A549 (cell line): ENCODE measurements at regions not wholly inside any gene's neighbourhood (a gene's known extent, or its start where the extent isn't known, plus 50 kb on each side); places are given as distances from the start of the nearest gene placed in this dataset.
"Not testable (repeated sequence)": the region's sequence is repeated elsewhere in the genome, so short reads cannot be mapped to it uniquely, and the experiment has no call there.

ENCODE experiments used
- ATAC-seq, 2 experiments: fragments of 200-7000 bp in 1 of 2; fragments of >200 bp in 1 of 2; cut with Nextera tagmentation in 1 of 2; cut with Tn5 transposase in 1 of 2; 3 replicates each; pipeline versions ENCODE4 v1.8.0 to v1.9.1; 2018 to 2020; ENCODE audit warnings: mild to moderate bottlenecking in 1 of 2, moderate library complexity in 1 of 2
- CTCF ChIA-PET: fragments of 300-600 bp; sonication (Branson Sonifier 250); formaldehyde crosslinking; extraction: SDS; loops from one replicate; lab custom pipeline; 2021; ENCODE audit warnings: antibody characterized with exemption, inconsistent platforms; lab: Yijun Ruan, JAX
- POLR2A ChIA-PET: fragments of 350-600 bp; formaldehyde crosslinking; extraction: SDS; loops from one replicate; lab custom pipeline; 2021; ENCODE audit warnings: antibody characterized with exemption, inconsistent platforms; lab: Yijun Ruan, JAX
- DNase-seq, 2 experiments: peaks; one replicate each; pipeline versions ENCODE4 v3.0.0 to v3.0.0-alpha.2; 2011 to 2016; ENCODE audit warnings: low read depth in 1 of 2, low spot score in 1 of 2
- FAIRE-seq: peaks from 2 replicates; lab custom pipeline; 2011; peaks lifted over from hg19 to GRCh38; lab: Jason Lieb, UNC
- H3K27ac ChIP-seq, 2 experiments: fragments of >200 bp; sonication (Bioruptor Twin); formaldehyde crosslinking; 3 replicates each; pipeline ENCODE4 v1.5.1; 2016 to 2017
- H3K4me1 ChIP-seq: fragments of >200 bp; sonication (Bioruptor Twin); formaldehyde crosslinking; 3 replicates; pipeline ENCODE4 v1.6.1; 2016
- H3K4me2 ChIP-seq: fragments of >200 bp; sonication (Bioruptor Twin); formaldehyde crosslinking; 3 replicates; pipeline ENCODE4 v1.6.1; 2016
- H3K4me3 ChIP-seq: fragments of >200 bp; sonication (Bioruptor Twin); formaldehyde crosslinking; 3 replicates; pipeline ENCODE4 v1.5.1; 2016
- H3K9me3 ChIP-seq: fragments of >200 bp; sonication (Bioruptor Twin); formaldehyde crosslinking; 3 replicates; pipeline ENCODE4 v1.6.1; 2016
- CBX8 ChIP-seq: fragments of 200-600 bp; sonication (generic); IDR thresholded peaks from 2 replicates; pipeline ENCODE4 v1.6.1; 2016
- CHD2 ChIP-seq: fragments of 150-350 bp; IDR thresholded peaks from 2 replicates; pipeline ENCODE4 v1.6.1; 2014; ENCODE audit warnings: low read length; ENCODE audit not compliant: partially characterized antibody
- E2F6 ChIP-seq: IDR thresholded peaks from 2 replicates; pipeline ENCODE4 v1.6.1; 2012; ENCODE audit warnings: low read depth, borderline replicate concordance
- EHF ChIP-seq: fragments of 250-450 bp; sonication (Bioruptor Pico); IDR thresholded peaks from 2 replicates; pipeline ENCODE4 v1.5.0; 2020; ENCODE audit warnings: mild to moderate bottlenecking
- EP300 ChIP-seq, 2 experiments: fragments of >200 bp; sonication (Bioruptor Twin); formaldehyde crosslinking; IDR thresholded peaks; 2 replicates in 1 of 2; 3 replicates in 1 of 2; pipeline ENCODE4 v1.6.1; 2016 to 2017
- FOSB ChIP-seq: fragments of 250-450 bp; sonication (Bioruptor Pico); IDR thresholded peaks from 2 replicates; pipeline ENCODE4 v1.5.0; 2020; ENCODE audit warnings: mild to moderate bottlenecking, moderate library complexity
- HDAC2 ChIP-seq: fragments of 200-600 bp; sonication (generic); IDR thresholded peaks from 2 replicates; pipeline ENCODE4 v1.6.1; 2016
- HEYL ChIP-seq: fragments of 250-450 bp; sonication (Bioruptor Pico); IDR thresholded peaks from 2 replicates; pipeline ENCODE4 v1.8.0; 2021; ENCODE audit warnings: mild to moderate bottlenecking, moderate library complexity
- HMGXB4 ChIP-seq: fragments of 250-450 bp; sonication (Bioruptor Pico); IDR thresholded peaks from 2 replicates; pipeline ENCODE4 v1.5.0; 2021; ENCODE audit warnings: mild to moderate bottlenecking, moderate library complexity, borderline replicate concordance
- HOXB5 ChIP-seq: fragments of 250-450 bp; sonication (Bioruptor Pico); IDR thresholded peaks from 2 replicates; pipeline ENCODE4 v1.5.0; 2020; ENCODE audit warnings: mild to moderate bottlenecking, moderate library complexity
- JUNB ChIP-seq: fragments of >200 bp; sonication (Bioruptor Twin); formaldehyde crosslinking; IDR thresholded peaks from 2 replicates; pipeline ENCODE4 v1.6.1; 2016
- KDM5A ChIP-seq: fragments of 200-600 bp; sonication (generic); IDR thresholded peaks from 2 replicates; pipeline ENCODE4 v1.6.1; 2016; ENCODE audit warnings: antibody characterized with exemption, mild to moderate bottlenecking
- MAFK ChIP-seq: fragments of 450-650 bp; IDR thresholded peaks from 2 replicates; pipeline ENCODE4 v1.6.1; 2014; ENCODE audit not compliant: partially characterized antibody
- MYC ChIP-seq: IDR thresholded peaks from 2 replicates; pipeline ENCODE4 v1.6.1; 2012; ENCODE audit warnings: mild to moderate bottlenecking, inconsistent platforms, low read length, improper control_type of control experiment, borderline replicate concordance
- NFE2L2 ChIP-seq: fragments of 150-350 bp; conservative IDR thresholded peaks from 2 replicates; pipeline ENCODE4 v1.6.1; 2014; ENCODE audit warnings: low read length
- NR3C1 ChIP-seq: fragments of >200 bp; sonication (Bioruptor Twin); formaldehyde crosslinking; IDR thresholded peaks from 3 replicates; pipeline ENCODE4 v1.6.1; 2017
- RCOR1 ChIP-seq: fragments of 150-350 bp; IDR thresholded peaks from 2 replicates; pipeline ENCODE4 v1.6.1; 2014; ENCODE audit warnings: antibody characterized with exemption, low read length, low read depth
- TFCP2L1 ChIP-seq: fragments of 250-450 bp; sonication (Bioruptor Pico); IDR thresholded peaks from 2 replicates; pipeline ENCODE4 v1.5.0; 2021; ENCODE audit warnings: mild to moderate bottlenecking
- ZC3H11A ChIP-seq: fragments of 450-650 bp; IDR thresholded peaks from 2 replicates; pipeline ENCODE4 v1.6.1; 2014; ENCODE audit warnings: antibody characterized with exemption, mild to moderate bottlenecking
- ZFP36 ChIP-seq: fragments of 450-650 bp; IDR thresholded peaks from 2 replicates; pipeline ENCODE4 v1.6.1; 2014; ENCODE audit warnings: borderline replicate concordance; ENCODE audit not compliant: partially characterized antibody
- ZNF302 ChIP-seq: fragments of 250-450 bp; sonication (Bioruptor Pico); IDR thresholded peaks from 2 replicates; pipeline ENCODE4 v1.9.0; 2021; ENCODE audit warnings: inconsistent platforms, mild to moderate bottlenecking, moderate library complexity
- WGBS: methylation state at CpG from one replicate; pipeline ENCODE4 v1.1.6; 2017; ENCODE audit errors: missing lambda C conversion rate; 5-methylcytosine and 5-hydroxymethylcytosine counted together

GRCh38 chr3:13186435-13186815, 113.2 kb upstream of the IQSEC1 start:
- TF ChIP-seq KDM5A (no peak), MAFK (peak; percentile 11)
- DNase-seq (no peak), FAIRE-seq (no peak), ATAC-seq (no peak)
- POLR2A ChIA-PET, result no interaction called here
- WGBS, result 73% methylated on average over 9 of the region's 9 CpGs
- no peak overlapping the region for H3K4me3 ChIP-seq
- no peak overlapping the region for H3K27ac ChIP-seq
- no peak overlapping the region for H3K4me2 ChIP-seq
- no peaks in the 10 kb centered on the region for H3K4me1 ChIP-seq
- CTCF ChIA-PET, result interaction anchor here (0.6 kb wide), 1 partner anchor 23 kb away, joined by 3 read pairs; no protein-coding TSS in a partner anchor
- H3K9me3 ChIP-seq, result peaks cover 6% of the 10 kb centered on the region; the same call in 1 of the 3 replicates

- DNase-seq (no peak), ATAC-seq (no peak), FAIRE-seq (no peak)
- 63% methylated on average over 6 of the region's 7 CpGs for whole genome bisulfite sequencing
- TF ChIP-seq JUNB (no peak), ZC3H11A (no peak), HDAC2 (no peak), ZNF302 (CRISPR knock-in tag) (no peak), ZFP36 (no peak), EP300 (IDR thresholded peaks at IDR 0.05) (no peak), CHD2 (no peak), NR3C1 (no peak), TFCP2L1 (CRISPR knock-in tag) (no peak), E2F6 (no peak), HMGXB4 (no peak), CBX8 (no peak), HOXB5 (no peak), MAFK (no peak), MYC (no peak), FOSB (CRISPR knock-in tag) (no peak), HEYL (CRISPR knock-in tag) (no peak), EHF (CRISPR knock-in tag) (no peak), NFE2L2 (no peak), RCOR1 (no peak)
- no peak overlapping the region for H3K27ac ChIP-seq
- no peak overlapping the region for H3K4me3 ChIP-seq
- ChIA-PET POLR2A (no interaction called here), CTCF (interaction anchor here (0.6 to 0.7 kb wide), 2 partner anchors 32 to 461 kb away, joined by 3 read pairs; no protein-coding TSS in a partner anchor)
- H3K4me1 ChIP-seq, result no peaks in the 10 kb centered on the region
- H3K4me2 ChIP-seq, result no peak overlapping the region
- H3K9me3 ChIP-seq, result peaks cover 6% of the 10 kb centered on the region; the same call in 1 of the 3 replicates
Measured at GRCh38 chr3:13185737-13186434, 112.7 kb upstream of the IQSEC1 start.

- H3K4me2 ChIP-seq, H3K4me3 ChIP-seq, DNase-seq, CTCF ChIA-PET, ATAC-seq, H3K27ac ChIP-seq, POLR2A ChIA-PET, FAIRE-seq, H3K4me1 ChIP-seq: not testable (repeated sequence)
- 67% methylated on average over 21 of the region's 32 CpGs for WGBS
- peaks cover 28% of the 10 kb centered on the region for H3K9me3 ChIP-seq
Measured at GRCh38 chr3:13179582-13180210, 106.5 kb upstream of the IQSEC1 start.
